Neural cell (in vitro differentiated cells): ENCODE measurements at regions not wholly inside any gene's neighbourhood (a gene's known extent, or its start where the extent isn't known, plus 50 kb on each side); places are given as distances from the start of the nearest gene placed in this dataset.

ENCODE experiments used
- CTCF ChIP-seq: fragments of 450-650 bp; IDR thresholded peaks from 2 replicates; pipeline ENCODE4 v1.5.1; 2014; ENCODE audit warnings: antibody characterized with exemption, mild to moderate bottlenecking, moderate library complexity; ENCODE audit not compliant: poor library complexity, severe bottlenecking
- EP300 ChIP-seq: fragments of 450-650 bp; conservative IDR thresholded peaks from 2 replicates; pipeline ENCODE4 v1.6.1; 2014; ENCODE audit warnings: antibody characterized with exemption, mild to moderate bottlenecking, moderate library complexity; ENCODE audit not compliant: poor library complexity, severe bottlenecking
- EZH2 ChIP-seq: fragments of 200-600, 300-800 bp; shearing (Covaris generic), sonication (generic); IDR thresholded peaks from 2 replicates; pipeline ENCODE4 v1.6.1; 2014; ENCODE audit warnings: antibody characterized with exemption, low read length, borderline replicate concordance, mild to moderate bottlenecking; ENCODE audit not compliant: insufficient read depth, poor library complexity, severe bottlenecking
- POLR2AphosphoS5 ChIP-seq: IDR thresholded peaks from 2 replicates; pipeline ENCODE4 v1.6.1; 2012
- RAD21 ChIP-seq: fragments of 450-650 bp; conservative IDR thresholded peaks from 2 replicates; pipeline ENCODE4 v1.6.1; 2014; ENCODE audit warnings: antibody characterized with exemption, mild to moderate bottlenecking, moderate library complexity
- REST ChIP-seq: IDR thresholded peaks from 2 replicates; pipeline ENCODE4 v1.6.1; 2012; ENCODE audit warnings: borderline replicate concordance
- TAF1 ChIP-seq: IDR thresholded peaks from 2 replicates; pipeline ENCODE4 v1.6.1; 2012; ENCODE audit warnings: low read depth

DNA sequence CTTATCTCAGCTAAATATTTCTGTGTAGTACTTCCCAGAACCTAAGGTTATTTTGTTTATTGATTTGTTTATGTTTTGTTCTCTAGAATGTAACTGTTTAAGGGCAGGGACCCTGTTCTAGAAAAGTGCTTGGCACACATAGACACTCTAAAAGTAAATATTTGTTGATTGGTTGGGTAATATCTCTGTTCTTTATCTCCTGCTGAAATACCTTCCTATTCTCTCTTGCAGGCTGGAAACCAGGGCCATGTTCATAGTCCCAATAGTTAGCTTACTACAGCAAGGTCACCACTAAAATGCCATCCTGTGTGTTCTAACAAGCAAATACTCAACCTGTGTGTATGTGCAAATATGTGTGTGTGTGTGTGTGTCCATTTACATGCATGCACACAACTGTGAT lies 375.6 kb upstream of the MEIS1 start:
- TF ChIP-seq CTCF (no peak), EP300 (no peak), RAD21 (no peak), TAF1 (no peak), POLR2AphosphoS5 (no peak), REST (no peak), EZH2 (no peak)
